Stimulated activated CD4-positive, alpha-beta T cell treated with anti-CD3 and anti-CD28 coated beads, Interleukin-15, amount 100 ng/mL, for 1 hour (primary cell): ENCODE measurements at regions not wholly inside any gene's neighbourhood (a gene's known extent, or its start where the extent isn't known, plus 50 kb on each side); places are given as distances from the start of the nearest gene placed in this dataset.

ENCODE experiments used
- DNase-seq, 2 donors: peaks; one replicate each; pipeline ENCODE4 v3.0.0-alpha.2; 2020; ENCODE audit warnings: low read depth in 1 of 2, low spot score in 1 of 2

GRCh38 chr5:82413302-82414040 lies 135.3 kb upstream of the RPS23 start:
- DNase-seq, result no peak

- no peak for DNase-seq
These were observed 129.9 kb upstream of the RPS23 start for GRCh38 chr5:82408033-82408432.

GRCh38 chr5:82406205-82406773 lies 128.1 kb upstream of the RPS23 start:
- no peak for DNase-seq

GRCh38 chr5:82405618-82406204 lies 127.6 kb upstream of the RPS23 start:
- DNase-seq, result no peak

GRCh38 chr5:82405161-82405560 lies 127.0 kb upstream of the RPS23 start:
- DNase-seq, result no peak

GRCh38 chr5:82404382-82404945 lies 126.3 kb upstream of the RPS23 start:
- DNase-seq, result no peak

- no peak for DNase-seq
These were observed 125.6 kb upstream of the RPS23 start for GRCh38 chr5:82403724-82404123.

- DNase-seq, result no peak
These were observed 124.9 kb upstream of the RPS23 start for GRCh38 chr5:82403026-82403425.

GRCh38 chr5:82399111-82399510 lies 121.0 kb upstream of the RPS23 start:
- DNase-seq, result no peak

GRCh38 chr5:82397741-82398320 lies 119.7 kb upstream of the RPS23 start:
- no peak for DNase-seq

GRCh38 chr5:82396871-82397514 lies 118.8 kb upstream of the RPS23 start:
- no peak for DNase-seq

- no peak for DNase-seq
These were observed 118.2 kb upstream of the RPS23 start for GRCh38 chr5:82396396-82396795.

GRCh38 chr5:82393951-82394350 lies 115.8 kb upstream of the RPS23 start:
- no peak for DNase-seq

- no peak for DNase-seq
These were observed 111.9 kb upstream of the RPS23 start for GRCh38 chr5:82390088-82390487.

- no peak for DNase-seq
These were observed 111.2 kb upstream of the RPS23 start for GRCh38 chr5:82389347-82389746.

- no peak for DNase-seq
These were observed 110.0 kb upstream of the RPS23 start for GRCh38 chr5:82388181-82388580.

GRCh38 chr5:82387819-82388166 lies 109.6 kb upstream of the RPS23 start:
- DNase-seq, result no peak

GRCh38 chr5:82387001-82387818 lies 109.1 kb upstream of the RPS23 start:
- DNase-seq, result no peak

- DNase-seq, result no peak
These were observed 108.4 kb upstream of the RPS23 start for GRCh38 chr5:82386576-82386975.

- DNase-seq, result no peak
These were observed 106.0 kb upstream of the RPS23 start for GRCh38 chr5:82384034-82384750.
